ENCODE measurements at regions not wholly inside any gene's neighbourhood (a gene's known extent, or its start where the extent isn't known, plus 50 kb on each side); places are given as distances from the start of the nearest gene placed in this dataset.

DNA sequence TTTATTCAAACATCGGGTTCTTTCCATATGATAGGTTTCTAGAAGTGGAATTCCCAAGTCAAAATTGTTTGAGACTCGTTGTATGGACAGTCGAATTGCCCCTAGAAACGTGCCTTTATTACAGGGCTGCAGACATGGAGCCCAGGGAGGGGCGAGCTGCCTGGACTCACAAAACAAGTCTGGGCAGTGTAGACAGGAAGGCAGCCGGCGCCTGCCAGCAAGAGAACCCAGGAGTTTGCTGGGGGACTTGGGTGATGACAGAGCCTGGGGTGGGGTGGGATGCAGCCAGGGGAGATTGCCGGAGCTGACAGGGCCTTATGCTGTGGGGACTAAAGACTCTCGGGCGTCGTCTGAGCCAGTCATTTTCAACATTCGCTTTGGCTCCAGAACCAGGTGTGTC is 107.4 kb upstream of the MSX1 start:
- TF ChIP-seq, protein P1, sequence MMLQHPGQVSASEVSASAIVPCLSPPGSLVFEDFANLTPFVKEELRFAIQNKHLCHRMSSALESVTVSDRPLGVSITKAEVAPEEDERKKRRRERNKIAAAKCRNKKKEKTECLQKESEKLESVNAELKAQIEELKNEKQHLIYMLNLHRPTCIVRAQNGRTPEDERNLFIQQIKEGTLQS (IDR thresholded peaks at IDR 0.05), result no peak
- TF ChIP-seq, protein P1 (CRISPR knock-in tag; conservative IDR thresholded peaks at IDR 0.05), result no peak
- TF ChIP-seq NFATC3 (IDR thresholded peaks at IDR 0.05) (no peak), RFX5 (IDR thresholded peaks at IDR 0.05; ENCODE audit: low read depth, low read length) (no peak), LCOR (CRISPR knock-in tag; IDR thresholded peaks at IDR 0.05) (no peak), ZNF384 (IDR thresholded peaks at IDR 0.05; ENCODE audit: low read depth, low read length) (no peak), POLR2AphosphoS2 (IDR thresholded peaks at IDR 0.05; ENCODE audit: low read length) (no peak)
- TF ChIP-seq, protein P2, sequence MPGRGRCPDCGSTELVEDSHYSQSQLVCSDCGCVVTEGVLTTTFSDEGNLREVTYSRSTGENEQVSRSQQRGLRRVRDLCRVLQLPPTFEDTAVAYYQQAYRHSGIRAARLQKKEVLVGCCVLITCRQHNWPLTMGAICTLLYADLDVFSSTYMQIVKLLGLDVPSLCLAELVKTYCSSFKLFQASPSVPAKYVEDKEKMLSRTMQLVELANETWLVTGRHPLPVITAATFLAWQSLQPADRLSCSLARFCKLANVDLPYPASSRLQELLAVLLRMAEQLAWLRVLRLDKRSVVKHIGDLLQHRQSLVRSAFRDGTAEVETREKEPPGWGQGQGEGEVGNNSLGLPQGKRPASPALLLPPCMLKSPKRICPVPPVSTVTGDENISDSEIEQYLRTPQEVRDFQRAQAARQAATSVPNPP (IDR thresholded peaks at IDR 0.05; ENCODE audit: borderline replicate concordance, insufficient read depth, insufficient read length), result no peak
- TF ChIP-seq, protein P3, sequence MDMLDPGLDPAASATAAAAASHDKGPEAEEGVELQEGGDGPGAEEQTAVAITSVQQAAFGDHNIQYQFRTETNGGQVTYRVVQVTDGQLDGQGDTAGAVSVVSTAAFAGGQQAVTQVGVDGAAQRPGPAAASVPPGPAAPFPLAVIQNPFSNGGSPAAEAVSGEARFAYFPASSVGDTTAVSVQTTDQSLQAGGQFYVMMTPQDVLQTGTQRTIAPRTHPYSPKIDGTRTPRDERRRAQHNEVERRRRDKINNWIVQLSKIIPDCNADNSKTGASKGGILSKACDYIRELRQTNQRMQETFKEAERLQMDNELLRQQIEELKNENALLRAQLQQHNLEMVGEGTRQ (CRISPR knock-in tag; IDR thresholded peaks at IDR 0.05), result no peak

Data from K562 (cell line).